C4-2B (cell line): ENCODE measurements at regions not wholly inside any gene's neighbourhood (a gene's known extent, or its start where the extent isn't known, plus 50 kb on each side); places are given as distances from the start of the nearest gene placed in this dataset.

Experiments
- ZFX ChIP-seq: fragments of 450-650 bp; IDR thresholded peaks from 2 replicates; pipeline ENCODE4 v1.6.1; 2017
- TF ChIP-seq, protein P1 (sequence below): fragments of 450-650 bp; conservative IDR thresholded peaks from 2 replicates; pipeline ENCODE4 v1.5.1; 2017; ENCODE audit warnings: mild to moderate bottlenecking

DNA sequence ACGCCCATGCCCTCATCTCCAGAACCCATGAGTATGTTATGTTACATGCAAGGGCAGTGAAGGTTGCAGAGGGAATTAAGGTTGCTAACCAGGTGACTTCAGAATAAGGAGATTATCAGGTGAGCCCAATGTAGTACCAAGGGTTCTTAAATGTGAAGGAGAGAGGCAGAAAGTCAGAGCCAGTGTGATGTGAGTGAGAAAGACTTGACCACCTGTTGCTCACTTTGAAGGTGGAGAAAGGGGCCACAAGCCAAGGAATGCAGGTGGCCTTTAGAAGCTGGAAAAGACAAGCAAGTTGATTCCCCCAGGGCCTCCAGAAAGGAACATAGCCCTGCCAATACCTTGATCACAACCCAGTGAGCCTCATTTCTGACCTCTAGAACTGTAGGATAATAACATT lies 84.7 kb upstream of the CLDN14 start:
- no peak for TF ChIP-seq ZFX
- TF ChIP-seq, protein P1, sequence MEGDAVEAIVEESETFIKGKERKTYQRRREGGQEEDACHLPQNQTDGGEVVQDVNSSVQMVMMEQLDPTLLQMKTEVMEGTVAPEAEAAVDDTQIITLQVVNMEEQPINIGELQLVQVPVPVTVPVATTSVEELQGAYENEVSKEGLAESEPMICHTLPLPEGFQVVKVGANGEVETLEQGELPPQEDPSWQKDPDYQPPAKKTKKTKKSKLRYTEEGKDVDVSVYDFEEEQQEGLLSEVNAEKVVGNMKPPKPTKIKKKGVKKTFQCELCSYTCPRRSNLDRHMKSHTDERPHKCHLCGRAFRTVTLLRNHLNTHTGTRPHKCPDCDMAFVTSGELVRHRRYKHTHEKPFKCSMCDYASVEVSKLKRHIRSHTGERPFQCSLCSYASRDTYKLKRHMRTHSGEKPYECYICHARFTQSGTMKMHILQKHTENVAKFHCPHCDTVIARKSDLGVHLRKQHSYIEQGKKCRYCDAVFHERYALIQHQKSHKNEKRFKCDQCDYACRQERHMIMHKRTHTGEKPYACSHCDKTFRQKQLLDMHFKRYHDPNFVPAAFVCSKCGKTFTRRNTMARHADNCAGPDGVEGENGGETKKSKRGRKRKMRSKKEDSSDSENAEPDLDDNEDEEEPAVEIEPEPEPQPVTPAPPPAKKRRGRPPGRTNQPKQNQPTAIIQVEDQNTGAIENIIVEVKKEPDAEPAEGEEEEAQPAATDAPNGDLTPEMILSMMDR: no peak
